ENCODE measurements at regions not wholly inside any gene's neighbourhood (a gene's known extent, or its start where the extent isn't known, plus 50 kb on each side); places are given as distances from the start of the nearest gene placed in this dataset.

DNA sequence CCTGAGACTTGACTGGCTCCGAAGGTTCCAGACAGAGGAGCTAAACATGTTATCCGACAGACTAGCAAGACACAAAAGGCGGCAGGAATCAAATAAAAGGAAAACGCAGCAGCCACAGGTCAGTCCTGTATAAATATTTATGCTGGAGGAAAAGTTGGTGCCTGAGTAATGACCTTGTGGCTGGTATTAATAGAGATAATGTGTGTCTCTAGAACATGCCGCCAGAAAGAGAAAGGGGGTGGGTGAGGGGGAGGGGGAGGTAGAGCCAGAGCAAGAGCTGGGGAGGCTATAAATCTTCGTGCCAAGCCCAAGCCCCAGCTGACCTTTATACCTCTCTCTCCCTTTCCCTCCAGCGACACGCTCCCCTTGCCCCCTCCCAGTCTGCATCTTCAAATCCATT is 590.4 kb downstream of the MED13L start:
- TF ChIP-seq, protein P1, sequence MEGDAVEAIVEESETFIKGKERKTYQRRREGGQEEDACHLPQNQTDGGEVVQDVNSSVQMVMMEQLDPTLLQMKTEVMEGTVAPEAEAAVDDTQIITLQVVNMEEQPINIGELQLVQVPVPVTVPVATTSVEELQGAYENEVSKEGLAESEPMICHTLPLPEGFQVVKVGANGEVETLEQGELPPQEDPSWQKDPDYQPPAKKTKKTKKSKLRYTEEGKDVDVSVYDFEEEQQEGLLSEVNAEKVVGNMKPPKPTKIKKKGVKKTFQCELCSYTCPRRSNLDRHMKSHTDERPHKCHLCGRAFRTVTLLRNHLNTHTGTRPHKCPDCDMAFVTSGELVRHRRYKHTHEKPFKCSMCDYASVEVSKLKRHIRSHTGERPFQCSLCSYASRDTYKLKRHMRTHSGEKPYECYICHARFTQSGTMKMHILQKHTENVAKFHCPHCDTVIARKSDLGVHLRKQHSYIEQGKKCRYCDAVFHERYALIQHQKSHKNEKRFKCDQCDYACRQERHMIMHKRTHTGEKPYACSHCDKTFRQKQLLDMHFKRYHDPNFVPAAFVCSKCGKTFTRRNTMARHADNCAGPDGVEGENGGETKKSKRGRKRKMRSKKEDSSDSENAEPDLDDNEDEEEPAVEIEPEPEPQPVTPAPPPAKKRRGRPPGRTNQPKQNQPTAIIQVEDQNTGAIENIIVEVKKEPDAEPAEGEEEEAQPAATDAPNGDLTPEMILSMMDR (IDR thresholded peaks at IDR 0.05; ENCODE audit: unreplicated experiment) = no peak
- Mint-ChIP-seq H3K27ac (no peak overlapping the region), H3K4me1 (ENCODE audit: low read depth) (peaks cover 16% of the 10 kb centered on the region), H3K4me3 (ENCODE audit: low read depth) (no peak overlapping the region), H3K36me3 (ENCODE audit: insufficient read depth) (no peaks in the 10 kb centered on the region), H3K27me3 (peaks cover 17% of the 10 kb centered on the region), H3K9me3 (ENCODE audit: low read depth) (no peaks in the 10 kb centered on the region)
- no peak for DNase-seq (ENCODE audit: low spot score, unreplicated experiment)

- H3K27ac Mint-ChIP-seq = no peak overlapping the region
- no peak overlapping the region for H3K4me3 Mint-ChIP-seq (ENCODE audit: low read depth)
- H3K36me3 Mint-ChIP-seq (ENCODE audit: insufficient read depth) = no peaks in the 10 kb centered on the region
- H3K4me1 Mint-ChIP-seq (ENCODE audit: low read depth) = peaks cover 15% of the 10 kb centered on the region
- TF ChIP-seq, protein P1 (IDR thresholded peaks at IDR 0.05; ENCODE audit: unreplicated experiment) = no peak
- DNase-seq (ENCODE audit: low spot score, unreplicated experiment) = no peak
- H3K9me3 Mint-ChIP-seq (ENCODE audit: low read depth) = peaks cover 7% of the 10 kb centered on the region
- peaks cover 8% of the 10 kb centered on the region for H3K27me3 Mint-ChIP-seq
These were observed 594.2 kb downstream of the MED13L start for GRCh38 chr12:115683240-115683780.

DNA sequence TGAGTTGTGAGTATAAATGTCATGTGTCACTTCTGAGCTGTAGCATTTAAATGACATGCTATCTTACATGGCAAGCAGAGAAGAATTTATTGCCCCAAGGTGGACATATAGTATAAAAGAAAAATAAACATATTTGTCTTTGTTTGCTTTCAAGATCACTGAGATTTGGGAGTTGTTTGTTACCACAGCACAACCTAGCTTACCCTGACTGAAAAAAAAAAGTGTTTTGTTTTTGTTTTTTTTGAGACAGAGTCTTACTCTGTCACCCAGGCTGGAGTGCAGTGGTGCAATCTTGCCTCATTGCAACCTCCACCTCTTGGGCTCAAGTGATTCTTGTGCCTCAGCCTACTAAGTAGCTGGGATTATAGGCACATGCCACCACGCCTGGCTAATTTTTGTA is 596.5 kb downstream of the MED13L start:
- H3K36me3 Mint-ChIP-seq (ENCODE audit: insufficient read depth) = no peaks in the 10 kb centered on the region
- no peak for DNase-seq (ENCODE audit: low spot score, unreplicated experiment)
- TF ChIP-seq, protein P1 (IDR thresholded peaks at IDR 0.05; ENCODE audit: unreplicated experiment) = no peak
- H3K27me3 Mint-ChIP-seq = peaks cover 9% of the 10 kb centered on the region
- no peak overlapping the region for H3K4me3 Mint-ChIP-seq (ENCODE audit: low read depth)
- peaks cover 11% of the 10 kb centered on the region for H3K9me3 Mint-ChIP-seq (ENCODE audit: low read depth)
- H3K27ac Mint-ChIP-seq = no peak overlapping the region
- H3K4me1 Mint-ChIP-seq (ENCODE audit: low read depth) = no peaks in the 10 kb centered on the region

GRCh38 chr12:115672506-115673080 is 604.9 kb downstream of the MED13L start:
- Mint-ChIP-seq H3K27me3 (peaks cover 22% of the 10 kb centered on the region), H3K4me3 (ENCODE audit: low read depth) (no peak overlapping the region), H3K4me1 (ENCODE audit: low read depth) (no peaks in the 10 kb centered on the region), H3K36me3 (ENCODE audit: insufficient read depth) (no peaks in the 10 kb centered on the region), H3K9me3 (ENCODE audit: low read depth) (peaks cover 4% of the 10 kb centered on the region), H3K27ac (no peak overlapping the region)
- no peak for DNase-seq (ENCODE audit: low spot score, unreplicated experiment)
- TF ChIP-seq, protein P1 (IDR thresholded peaks at IDR 0.05; ENCODE audit: unreplicated experiment) = no peak

GRCh38 chr12:115672086-115672485 is 605.4 kb downstream of the MED13L start:
- Mint-ChIP-seq H3K27me3 (peaks cover 22% of the 10 kb centered on the region), H3K4me1 (ENCODE audit: low read depth) (no peaks in the 10 kb centered on the region), H3K27ac (no peak overlapping the region), H3K9me3 (ENCODE audit: low read depth) (peaks cover 4% of the 10 kb centered on the region), H3K4me3 (ENCODE audit: low read depth) (no peak overlapping the region), H3K36me3 (ENCODE audit: insufficient read depth) (no peaks in the 10 kb centered on the region)
- DNase-seq (ENCODE audit: low spot score, unreplicated experiment) = no peak
- TF ChIP-seq, protein P1 (IDR thresholded peaks at IDR 0.05; ENCODE audit: unreplicated experiment) = no peak
